NT2/D1 (cell line): ENCODE measurements at regions not wholly inside any gene's neighbourhood (a gene's known extent, or its start where the extent isn't known, plus 50 kb on each side); places are given as distances from the start of the nearest gene placed in this dataset.
"Not testable (repeated sequence)": the region's sequence is repeated elsewhere in the genome, so short reads cannot be mapped to it uniquely, and the experiment has no call there.

Source experiments
- DNase-seq: peaks from one replicate; pipeline ENCODE4 v3.0.0-alpha.2; 2011; ENCODE audit warnings: low read depth, low spot score
- H3K27me3 ChIP-seq: 2 replicates; pipeline ENCODE4 v1.6.0; 2011; ENCODE audit warnings: mild to moderate bottlenecking; ENCODE audit not compliant: insufficient read length, insufficient read depth
- H3K36me3 ChIP-seq: 2 replicates; pipeline ENCODE4 v1.6.1; 2011; ENCODE audit warnings: mild to moderate bottlenecking, low read length, mixed read lengths; ENCODE audit not compliant: insufficient read depth, insufficient read length
- H3K4me1 ChIP-seq: 2 replicates; pipeline ENCODE4 v1.5.1; 2011; ENCODE audit not compliant: insufficient read depth, insufficient read length
- H3K4me3 ChIP-seq: 2 replicates; pipeline ENCODE4 v1.5.1; 2011; ENCODE audit warnings: low read depth; ENCODE audit not compliant: insufficient read length
- H3K9ac ChIP-seq: 2 replicates; pipeline ENCODE4 v1.6.0; 2011; ENCODE audit warnings: low read depth; ENCODE audit not compliant: insufficient read length
- H3K9me3 ChIP-seq: 2 replicates; pipeline ENCODE4 v1.5.1; 2011; ENCODE audit warnings: mild to moderate bottlenecking, low read length; ENCODE audit not compliant: insufficient read depth
- SUZ12 ChIP-seq: IDR thresholded peaks from 2 replicates; pipeline ENCODE4 v1.6.1; 2011; ENCODE audit not compliant: insufficient read length, insufficient read depth; ENCODE audit errors: extremely low read depth
- YY1 ChIP-seq: IDR thresholded peaks from 2 replicates; pipeline ENCODE4 v1.6.1; 2011; ENCODE audit not compliant: insufficient read length, insufficient read depth
- ZNF274 ChIP-seq: IDR thresholded peaks from 2 replicates; pipeline ENCODE4 v1.6.1; 2011; ENCODE audit warnings: mild to moderate bottlenecking, low read depth, low read length

- Histone ChIP-seq H3K4me3 (no peak overlapping the region), H3K4me1 (no peaks in the 10 kb centered on the region), H3K9ac (no peak overlapping the region), H3K36me3 (no peaks in the 10 kb centered on the region), H3K27me3 (no peaks in the 10 kb centered on the region), H3K9me3 (no peaks in the 10 kb centered on the region)
- TF ChIP-seq ZNF274, result no peak
- no peak for TF ChIP-seq YY1
- TF ChIP-seq SUZ12, result no peak
- DNase-seq, result no peak
Observed at GRCh38 chr10:61211468-61211867, 241.7 kb downstream of the TMEM26 start.

GRCh38 chr10:61197057-61197456, 253.1 kb upstream of the RHOBTB1 start:
- no peak overlapping the region for H3K4me3 ChIP-seq
- H3K9ac ChIP-seq, result no peak overlapping the region
- no peak for DNase-seq
- no peaks in the 10 kb centered on the region for H3K27me3 ChIP-seq
- H3K9me3 ChIP-seq, result peaks cover 8% of the 10 kb centered on the region; the same call in 1 of the 2 replicates
- H3K4me1 ChIP-seq, result no peaks in the 10 kb centered on the region
- H3K36me3 ChIP-seq, result no peaks in the 10 kb centered on the region
- TF ChIP-seq YY1, result no peak

GRCh38 chr10:61195211-61195610, 251.2 kb upstream of the RHOBTB1 start:
- TF ChIP-seq SUZ12 (no peak), YY1 (no peak), ZNF274 (no peak)
- Histone ChIP-seq H3K36me3 (no peaks in the 10 kb centered on the region), H3K4me3 (no peak overlapping the region), H3K4me1 (no peaks in the 10 kb centered on the region), H3K9me3 (peaks cover 19% of the 10 kb centered on the region; the same call in 1 of the 2 replicates), H3K27me3 (no peaks in the 10 kb centered on the region), H3K9ac (no peak overlapping the region)
- DNase-seq, result no peak

GRCh38 chr10:61192589-61192988, 248.6 kb upstream of the RHOBTB1 start:
- DNase-seq, H3K36me3 ChIP-seq, H3K9ac ChIP-seq, H3K27me3 ChIP-seq, H3K4me1 ChIP-seq, H3K4me3 ChIP-seq: not testable (repeated sequence)
- peaks cover 19% of the 10 kb centered on the region; the same call in 1 of the 2 replicates for H3K9me3 ChIP-seq

GRCh38 chr10:61192042-61192441, 248.1 kb upstream of the RHOBTB1 start:
- Histone ChIP-seq H3K4me3 (no peak overlapping the region), H3K36me3 (no peaks in the 10 kb centered on the region), H3K9ac (no peak overlapping the region), H3K27me3 (no peaks in the 10 kb centered on the region), H3K4me1 (no peaks in the 10 kb centered on the region), H3K9me3 (peaks cover 19% of the 10 kb centered on the region; the same call in 1 of the 2 replicates)
- no peak for TF ChIP-seq YY1
- no peak for TF ChIP-seq ZNF274
- TF ChIP-seq SUZ12, result no peak
- DNase-seq, result no peak

- Histone ChIP-seq H3K27me3 (no peaks in the 10 kb centered on the region), H3K9ac (no peak overlapping the region), H3K4me1 (no peaks in the 10 kb centered on the region), H3K4me3 (no peak overlapping the region), H3K9me3 (peaks cover 19% of the 10 kb centered on the region; the same call in 1 of the 2 replicates), H3K36me3 (no peaks in the 10 kb centered on the region)
- TF ChIP-seq SUZ12 (no peak), ZNF274 (no peak), YY1 (no peak)
- no peak for DNase-seq
Observed at GRCh38 chr10:61189912-61190311, 245.9 kb upstream of the RHOBTB1 start.

GRCh38 chr10:61188691-61189090, 244.7 kb upstream of the RHOBTB1 start:
- no peak for DNase-seq
- no peak overlapping the region for H3K4me3 ChIP-seq
- no peaks in the 10 kb centered on the region for H3K27me3 ChIP-seq
- no peaks in the 10 kb centered on the region for H3K36me3 ChIP-seq
- peaks cover 19% of the 10 kb centered on the region; the same call in 1 of the 2 replicates for H3K9me3 ChIP-seq
- no peak for TF ChIP-seq SUZ12
- no peak for TF ChIP-seq ZNF274
- TF ChIP-seq YY1, result no peak
- H3K4me1 ChIP-seq, result no peaks in the 10 kb centered on the region
- H3K9ac ChIP-seq, result no peak overlapping the region

GRCh38 chr10:61188101-61188500, 244.1 kb upstream of the RHOBTB1 start:
- no peaks in the 10 kb centered on the region for H3K36me3 ChIP-seq
- no peak for DNase-seq
- peaks cover 19% of the 10 kb centered on the region; the same call in 1 of the 2 replicates for H3K9me3 ChIP-seq
- no peak overlapping the region for H3K9ac ChIP-seq
- no peaks in the 10 kb centered on the region for H3K27me3 ChIP-seq
- H3K4me3 ChIP-seq, result no peak overlapping the region
- no peak for TF ChIP-seq SUZ12
- no peak for TF ChIP-seq YY1
- TF ChIP-seq ZNF274, result no peak
- no peaks in the 10 kb centered on the region for H3K4me1 ChIP-seq
